ENCODE measurements at regions not wholly inside any gene's neighbourhood (a gene's known extent, or its start where the extent isn't known, plus 50 kb on each side); places are given as distances from the start of the nearest gene placed in this dataset.

DNA sequence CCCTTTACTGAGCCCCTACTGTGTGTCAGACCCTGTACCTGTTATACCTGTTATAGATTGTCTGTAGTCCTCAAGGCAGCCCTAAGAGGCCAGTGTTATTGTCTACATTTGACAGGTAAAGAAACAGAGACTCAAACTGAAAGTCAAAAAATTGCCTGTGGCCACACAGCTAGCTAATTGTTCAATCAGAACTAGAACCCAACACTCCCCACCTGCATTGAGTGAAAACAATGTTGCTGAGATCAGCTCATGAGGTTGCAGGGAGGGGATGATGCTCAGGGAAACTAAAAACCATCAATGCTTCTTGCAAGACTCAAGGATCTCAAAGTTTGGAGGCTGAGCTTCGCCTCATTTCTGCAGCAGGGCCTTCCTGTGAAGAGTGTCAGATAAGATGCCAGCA, 109.5 kb upstream of the LMO4 start:
- Mint-ChIP-seq H3K27ac (no peak overlapping the region), H3K36me3 (ENCODE audit: insufficient read depth) (peaks cover 3% of the 10 kb centered on the region), H3K4me3 (no peak overlapping the region), H3K9me3 (no peaks in the 10 kb centered on the region), H3K27me3 (peaks cover 0 to 6% of the 10 kb centered on the region in 2 donors), H3K4me1 (ENCODE audit: low read depth in 2 of 2) (no peaks in the 10 kb centered on the region)
- DNase-seq (no peak), ATAC-seq (replicated peaks) (no peak)

DNA sequence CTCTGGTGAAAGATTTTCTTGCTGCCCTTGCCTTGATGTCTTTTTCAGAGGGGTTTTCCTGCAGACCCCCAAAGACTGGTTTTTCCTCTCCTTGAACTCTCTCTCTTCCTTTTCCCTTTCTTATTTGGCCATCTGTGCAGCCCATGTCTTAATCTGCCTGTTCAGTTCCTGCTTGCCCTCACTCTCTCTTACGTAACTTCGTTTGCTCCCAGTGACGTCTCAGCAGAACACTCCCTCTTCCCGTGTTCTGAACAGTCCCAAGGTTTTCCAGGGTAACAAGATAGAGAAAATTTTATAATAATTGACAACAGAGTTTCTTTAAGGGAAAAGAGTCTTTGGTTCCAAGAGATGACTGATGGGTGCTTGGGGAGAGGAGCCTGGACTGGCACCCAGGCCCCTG, 109.1 kb upstream of the LMO4 start:
- DNase-seq (no peak), ATAC-seq (replicated peaks) (no peak)
- Mint-ChIP-seq H3K4me3 (no peak overlapping the region), H3K9me3 (no peaks in the 10 kb centered on the region), H3K36me3 (ENCODE audit: insufficient read depth) (peaks cover 3% of the 10 kb centered on the region), H3K27ac (no peak overlapping the region), H3K4me1 (ENCODE audit: low read depth in 2 of 2) (no peaks in the 10 kb centered on the region), H3K27me3 (peaks cover 0 to 6% of the 10 kb centered on the region in 2 donors)

- no peaks in the 10 kb centered on the region for H3K9me3 Mint-ChIP-seq
- no peak overlapping the region for H3K4me3 Mint-ChIP-seq
- peaks cover 0 to 6% of the 10 kb centered on the region in 2 donors for H3K27me3 Mint-ChIP-seq
- ATAC-seq (replicated peaks) (no peak), DNase-seq (no peak)
- peaks cover 3% of the 10 kb centered on the region for H3K36me3 Mint-ChIP-seq (ENCODE audit: insufficient read depth)
- no peaks in the 10 kb centered on the region for H3K4me1 Mint-ChIP-seq (ENCODE audit: low read depth in 2 of 2)
- no peak overlapping the region for H3K27ac Mint-ChIP-seq
Observed at GRCh38 chr1:87220993-87221392, 107.7 kb upstream of the LMO4 start.

DNA sequence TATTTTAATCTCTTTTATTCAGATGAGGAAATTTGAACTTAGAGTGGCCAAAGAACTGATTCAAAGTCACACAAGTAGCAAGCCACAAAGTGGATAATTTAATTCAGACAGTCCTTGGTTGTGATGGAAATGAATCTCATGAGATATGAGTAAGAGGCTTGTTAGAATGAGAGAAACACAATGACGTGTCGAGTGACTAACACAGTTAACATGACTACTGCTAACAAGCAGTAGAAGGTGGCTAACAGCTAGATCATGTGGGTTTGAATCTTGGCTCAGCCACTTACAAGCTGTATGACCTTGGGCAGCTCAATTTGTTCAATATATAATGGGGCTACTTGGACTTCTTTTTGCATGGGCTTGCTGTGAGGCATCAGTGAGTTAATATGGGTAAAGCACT, 104.5 kb upstream of the LMO4 start:
- H3K4me1 Mint-ChIP-seq (ENCODE audit: low read depth in 2 of 2): no peaks in the 10 kb centered on the region
- no peaks in the 10 kb centered on the region for H3K9me3 Mint-ChIP-seq
- peaks cover 0 to 6% of the 10 kb centered on the region in 2 donors for H3K27me3 Mint-ChIP-seq
- peaks cover 3% of the 10 kb centered on the region for H3K36me3 Mint-ChIP-seq (ENCODE audit: insufficient read depth)
- DNase-seq (no peak), ATAC-seq (replicated peaks) (no peak)
- no peak overlapping the region for H3K27ac Mint-ChIP-seq
- no peak overlapping the region for H3K4me3 Mint-ChIP-seq

GRCh38 chr1:87225171-87225570, 103.5 kb upstream of the LMO4 start:
- Mint-ChIP-seq H3K36me3 (ENCODE audit: insufficient read depth) (no peaks in the 10 kb centered on the region), H3K27ac (no peak overlapping the region), H3K9me3 (no peaks in the 10 kb centered on the region), H3K27me3 (no peaks in the 10 kb centered on the region), H3K4me1 (ENCODE audit: low read depth in 2 of 2) (no peaks in the 10 kb centered on the region), H3K4me3 (no peak overlapping the region)
- DNase-seq (no peak), ATAC-seq (replicated peaks) (no peak)

DNA sequence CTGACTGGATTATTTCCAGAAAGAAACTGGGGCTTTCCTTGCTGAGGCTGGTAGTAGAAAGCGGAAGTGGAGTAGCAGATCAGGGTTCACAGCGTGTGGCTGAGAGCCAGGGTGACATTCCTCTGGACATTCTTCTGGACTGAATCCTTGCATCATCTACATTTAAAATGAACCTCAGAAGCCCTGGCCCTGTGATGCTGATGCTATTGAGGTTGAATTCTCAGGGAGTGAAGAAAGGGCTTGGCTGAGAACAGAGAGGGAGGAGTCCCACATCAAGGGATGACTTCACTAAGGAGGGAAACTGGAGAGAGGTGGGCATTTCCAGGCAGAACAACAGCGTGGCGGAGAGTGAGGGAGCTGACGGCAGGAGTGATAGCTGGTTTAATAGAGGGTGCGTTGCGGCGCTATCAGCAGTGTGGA, 102.3 kb upstream of the LMO4 start:
- DNase-seq: no peak
- Mint-ChIP-seq H3K27ac (no peak overlapping the region), H3K27me3 (no peaks in the 10 kb centered on the region), H3K36me3 (ENCODE audit: insufficient read depth) (no peaks in the 10 kb centered on the region), H3K4me3 (no peak overlapping the region), H3K4me1 (ENCODE audit: low read depth in 2 of 2) (no peaks in the 10 kb centered on the region), H3K9me3 (no peaks in the 10 kb centered on the region)
- ATAC-seq (replicated peaks): no peak

GRCh38 chr1:87227651-87228050, 101.0 kb upstream of the LMO4 start:
- Mint-ChIP-seq H3K27me3 (no peaks in the 10 kb centered on the region), H3K9me3 (no peaks in the 10 kb centered on the region), H3K36me3 (ENCODE audit: insufficient read depth) (no peaks in the 10 kb centered on the region), H3K27ac (no peak overlapping the region), H3K4me1 (ENCODE audit: low read depth in 2 of 2) (no peaks in the 10 kb centered on the region), H3K4me3 (no peak overlapping the region)
- DNase-seq (no peak), ATAC-seq (replicated peaks) (no peak)

DNA sequence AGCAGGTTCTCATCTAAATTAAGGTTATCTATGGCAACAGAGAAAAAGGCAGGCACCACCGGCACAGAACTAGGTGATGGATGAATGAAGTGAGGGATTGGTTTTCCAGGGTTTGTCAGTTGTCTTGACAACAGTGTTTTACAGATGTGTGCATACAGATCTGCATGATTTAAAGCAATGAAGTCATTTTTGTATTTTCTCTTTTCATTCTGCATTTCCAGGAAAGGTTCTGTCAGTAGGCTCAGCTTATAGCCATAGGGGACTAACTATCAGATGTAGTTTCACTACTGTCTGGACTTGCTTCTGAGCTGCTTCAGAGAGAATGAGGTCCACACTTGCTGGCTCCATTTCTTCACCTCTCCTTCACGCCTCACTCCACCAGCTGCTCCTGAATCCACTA, 98.2 kb upstream of the LMO4 start:
- H3K9me3 Mint-ChIP-seq: no peaks in the 10 kb centered on the region
- ATAC-seq (replicated peaks) (no peak), DNase-seq (no peak)
- no peaks in the 10 kb centered on the region for H3K36me3 Mint-ChIP-seq (ENCODE audit: insufficient read depth)
- no peaks in the 10 kb centered on the region for H3K27me3 Mint-ChIP-seq
- no peak overlapping the region for H3K4me3 Mint-ChIP-seq
- H3K4me1 Mint-ChIP-seq (ENCODE audit: low read depth in 2 of 2): no peaks in the 10 kb centered on the region
- H3K27ac Mint-ChIP-seq: no peak overlapping the region

- Mint-ChIP-seq H3K4me1 (ENCODE audit: low read depth in 2 of 2) (no peaks in the 10 kb centered on the region), H3K9me3 (no peaks in the 10 kb centered on the region), H3K4me3 (no peak overlapping the region), H3K27ac (no peak overlapping the region), H3K36me3 (ENCODE audit: insufficient read depth) (no peaks in the 10 kb centered on the region), H3K27me3 (peaks cover 0 to 3% of the 10 kb centered on the region in 2 donors)
- ATAC-seq (replicated peaks): no peak
- no peak for DNase-seq
Observed at GRCh38 chr1:87231703-87232367, 96.8 kb upstream of the LMO4 start.

GRCh38 chr1:87236585-87236984, 92.1 kb upstream of the LMO4 start:
- H3K4me1 Mint-ChIP-seq (ENCODE audit: low read depth in 2 of 2): no peaks in the 10 kb centered on the region
- H3K4me3 Mint-ChIP-seq: no peak overlapping the region
- DNase-seq (no peak), ATAC-seq (replicated peaks) (no peak)
- H3K9me3 Mint-ChIP-seq: no peaks in the 10 kb centered on the region
- peaks cover 24 to 29% of the 10 kb centered on the region in 2 donors for H3K27me3 Mint-ChIP-seq
- no peak overlapping the region for H3K27ac Mint-ChIP-seq
- no peaks in the 10 kb centered on the region for H3K36me3 Mint-ChIP-seq (ENCODE audit: insufficient read depth)

GRCh38 chr1:87239997-87240605, 88.6 kb upstream of the LMO4 start:
- Mint-ChIP-seq H3K27me3 (peaks cover 24 to 37% of the 10 kb centered on the region in 2 donors), H3K4me1 (ENCODE audit: low read depth in 2 of 2) (no peaks in the 10 kb centered on the region), H3K36me3 (ENCODE audit: insufficient read depth) (no peaks in the 10 kb centered on the region)

DNA sequence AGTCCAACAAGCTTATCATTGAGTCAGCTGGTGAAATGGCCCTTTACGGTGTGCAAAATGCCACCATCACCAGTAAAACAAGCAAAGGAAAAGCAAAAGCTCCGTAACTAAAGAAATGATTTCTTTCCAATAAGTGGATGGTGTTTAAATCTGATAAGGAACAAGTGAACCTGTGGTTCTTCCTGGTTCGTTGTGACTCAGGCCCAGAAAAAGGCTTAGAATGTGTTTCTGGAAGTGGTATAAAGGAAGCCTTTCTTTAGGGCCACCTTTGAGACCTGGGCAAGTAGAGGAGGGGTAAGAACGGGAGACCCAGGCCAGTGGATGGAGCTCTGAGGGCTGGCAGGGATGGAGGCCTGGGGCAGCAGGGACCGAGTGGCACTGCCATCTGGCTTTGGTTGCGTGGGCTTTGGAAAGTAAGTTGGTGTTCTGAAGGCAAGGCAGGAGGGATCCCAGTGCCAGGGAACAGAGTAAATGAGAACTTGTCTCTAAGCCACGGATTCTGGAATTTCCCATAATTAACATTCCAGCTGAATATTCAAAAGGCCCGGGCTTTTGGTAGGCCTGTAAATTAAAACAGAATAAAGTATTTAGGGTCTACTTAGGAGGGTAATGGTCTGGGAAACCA, 87.9 kb upstream of the LMO4 start:
- Mint-ChIP-seq H3K4me1 (ENCODE audit: low read depth in 2 of 2) (no peaks in the 10 kb centered on the region), H3K4me3 (no peak overlapping the region), H3K27me3 (peaks cover 24 to 39% of the 10 kb centered on the region in 2 donors), H3K36me3 (ENCODE audit: insufficient read depth) (no peaks in the 10 kb centered on the region), H3K9me3 (no peaks in the 10 kb centered on the region), H3K27ac (no peak overlapping the region)
- DNase-seq (no peak), ATAC-seq (replicated peaks) (no peak)

More at GRCh38 chr1:87239997-87240605, 88.6 kb upstream of the LMO4 start:
- no peak for ATAC-seq (replicated peaks)
- no peak overlapping the region for H3K4me3 Mint-ChIP-seq
- no peaks in the 10 kb centered on the region for H3K9me3 Mint-ChIP-seq
- H3K27ac Mint-ChIP-seq: no peak overlapping the region
- DNase-seq: no peak

DNA sequence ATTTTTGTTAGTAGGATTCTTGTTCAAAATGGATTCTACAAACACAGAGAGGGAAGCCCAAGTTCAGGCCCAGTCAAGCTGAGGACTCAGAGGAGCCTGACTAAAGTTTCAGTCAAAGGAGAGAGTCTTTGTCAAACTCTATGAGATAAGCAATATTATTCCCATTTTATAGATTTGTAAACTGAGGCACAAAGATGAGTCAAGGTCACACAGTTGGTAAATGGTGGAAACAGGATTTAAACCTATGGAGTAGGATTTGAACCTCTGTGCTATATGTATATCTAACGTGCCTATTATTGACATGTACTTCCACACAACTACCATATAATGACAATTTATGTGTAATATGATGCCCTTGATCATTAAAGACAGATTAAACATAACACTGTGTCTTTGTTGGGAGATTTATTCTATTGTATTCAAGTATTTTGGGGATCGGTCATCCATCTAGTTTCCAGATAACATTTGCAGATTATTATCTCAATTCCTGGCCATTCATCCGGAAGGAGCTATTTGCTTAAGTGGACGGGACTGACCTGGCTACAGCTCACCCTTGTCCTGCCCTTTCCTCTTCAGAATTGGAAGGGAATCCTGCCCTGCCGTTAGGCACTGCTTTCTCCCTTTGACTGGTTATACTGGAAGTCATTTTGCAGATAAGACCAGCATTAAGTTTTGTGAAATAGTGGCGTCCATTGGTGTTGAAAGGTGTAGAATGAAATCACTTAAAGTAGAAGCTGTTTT, 86.1 kb upstream of the LMO4 start:
- Mint-ChIP-seq H3K27ac (no peak overlapping the region), H3K36me3 (ENCODE audit: insufficient read depth) (no peaks in the 10 kb centered on the region), H3K4me1 (ENCODE audit: low read depth in 2 of 2) (no peaks in the 10 kb centered on the region), H3K27me3 (peaks cover 23 to 44% of the 10 kb centered on the region in 2 donors), H3K9me3 (peaks cover 0 to 1% of the 10 kb centered on the region in 2 donors), H3K4me3 (no peak overlapping the region)
- ATAC-seq (replicated peaks) (no peak), DNase-seq (no peak)

All from effector memory CD8-positive, alpha-beta T cell (primary cell).